Liver (tissue), 3 donors: ENCODE measurements at regions not wholly inside any gene's neighbourhood (a gene's known extent, or its start where the extent isn't known, plus 50 kb on each side); places are given as distances from the start of the nearest gene placed in this dataset.

Source experiments
- CTCF ChIP-seq: fragments of 150-350 bp; IDR thresholded peaks from 2 replicates; pipeline ENCODE4 v1.5.1; 2017; ENCODE audit warnings: improper control_type of control experiment, low read depth, low read length; ENCODE audit not compliant: missing input control
- GABPA ChIP-seq, 2 donors: IDR thresholded peaks in 1 of 2; conservative IDR thresholded peaks in 1 of 2; 2 replicates each; pipeline ENCODE4 v1.6.1; 2016; ENCODE audit warnings: antibody characterized with exemption in 2 of 2, mild to moderate bottlenecking in 1 of 2, moderate library complexity in 1 of 2
- RAD21 ChIP-seq, 2 donors: IDR thresholded peaks; 2 replicates each; pipeline ENCODE4 v1.6.1; 2016; ENCODE audit warnings: antibody characterized with exemption in 2 of 2, mild to moderate bottlenecking in 2 of 2
- REST ChIP-seq: IDR thresholded peaks from 2 replicates; pipeline ENCODE4 v1.6.1; 2016; ENCODE audit warnings: antibody characterized with exemption, mild to moderate bottlenecking
- SP1 ChIP-seq: IDR thresholded peaks from 2 replicates; pipeline ENCODE4 v1.6.1; 2018; ENCODE audit warnings: antibody characterized with exemption, mild to moderate bottlenecking
- TAF1 ChIP-seq: conservative IDR thresholded peaks from 2 replicates; pipeline ENCODE4 v1.6.1; 2016; ENCODE audit warnings: antibody characterized with exemption, mild to moderate bottlenecking
- YY1 ChIP-seq: IDR thresholded peaks from 2 replicates; pipeline ENCODE4 v1.6.1; 2016; ENCODE audit warnings: antibody characterized with exemption, mild to moderate bottlenecking
- TF ChIP-seq, protein P1 (sequence below): IDR thresholded peaks from 2 replicates; pipeline ENCODE4 v1.6.1; 2016; ENCODE audit warnings: antibody characterized with exemption
- donor health status: healthy.
- donor health status: healthy.

DNA sequence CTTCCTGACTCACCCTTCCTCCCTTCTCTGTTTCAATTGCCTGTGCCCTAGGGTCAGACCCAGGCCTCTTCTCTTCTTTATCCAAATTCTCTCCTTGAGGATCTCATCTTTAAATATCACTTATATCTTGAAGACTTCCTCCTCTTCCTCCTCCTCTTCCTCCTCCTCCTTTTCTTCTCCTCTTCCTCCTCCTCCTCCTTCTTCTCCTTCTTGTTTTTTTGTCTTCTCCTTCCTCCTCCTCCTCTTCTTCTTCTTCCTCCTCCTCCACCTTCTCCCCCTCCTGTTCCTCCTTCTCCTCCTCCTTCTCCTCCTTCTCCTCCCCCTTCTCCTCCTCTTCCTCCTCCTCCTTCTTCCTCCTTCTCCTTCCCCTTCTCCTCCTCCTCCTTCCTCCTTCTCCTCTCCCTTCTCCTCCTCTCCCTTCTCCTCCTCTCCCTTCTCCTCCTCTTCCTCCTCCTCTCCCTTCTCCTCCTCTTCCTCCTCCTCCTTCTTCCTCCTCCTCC lies 127.6 kb upstream of the AKIRIN2 start:
- TF ChIP-seq, protein P1, sequence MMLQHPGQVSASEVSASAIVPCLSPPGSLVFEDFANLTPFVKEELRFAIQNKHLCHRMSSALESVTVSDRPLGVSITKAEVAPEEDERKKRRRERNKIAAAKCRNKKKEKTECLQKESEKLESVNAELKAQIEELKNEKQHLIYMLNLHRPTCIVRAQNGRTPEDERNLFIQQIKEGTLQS = no peak
- TF ChIP-seq GABPA (IDR thresholded peaks at IDR 0.05 in 1 of 2, conservative IDR thresholded peaks at IDR 0.05 in 1 of 2) = no peak
- TF ChIP-seq CTCF = no peak
- TF ChIP-seq SP1 = no peak
- no peak for TF ChIP-seq REST
- TF ChIP-seq TAF1 = no peak
- TF ChIP-seq RAD21 (IDR thresholded peaks at IDR 0.05) = no peak
- no peak for TF ChIP-seq YY1
